COR-L47 (cell line): ENCODE measurements at regions not wholly inside any gene's neighbourhood (a gene's known extent, or its start where the extent isn't known, plus 50 kb on each side); places are given as distances from the start of the nearest gene placed in this dataset.

Experiments used
- DNase-seq: peaks from one replicate; lab custom pipeline; 2025; lab: John Stamatoyannopoulos, UW

DNA sequence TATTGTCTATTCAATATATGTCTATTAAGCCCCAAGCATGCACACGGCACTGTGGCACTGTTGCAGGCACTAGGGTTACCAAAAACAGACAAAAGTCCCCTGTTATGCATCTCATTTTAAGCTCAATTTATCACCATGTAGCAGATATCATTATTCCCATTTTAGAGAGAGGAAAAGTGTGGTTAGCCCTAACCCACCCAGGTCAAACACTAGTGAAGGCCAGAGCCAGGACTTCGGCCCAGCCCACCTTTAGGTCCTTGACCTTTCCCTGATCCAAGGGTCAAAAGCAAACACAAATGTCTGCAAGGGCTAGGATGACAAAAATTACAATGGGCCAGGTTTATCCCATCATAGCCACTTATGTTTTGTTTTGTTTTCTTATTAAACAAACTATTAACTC is 130.3 kb upstream of the NUDT7 start:
- DNase-seq: no peak

- DNase-seq: no peak
These were observed 128.3 kb upstream of the NUDT7 start for GRCh38 chr16:77594057-77594456.

DNA sequence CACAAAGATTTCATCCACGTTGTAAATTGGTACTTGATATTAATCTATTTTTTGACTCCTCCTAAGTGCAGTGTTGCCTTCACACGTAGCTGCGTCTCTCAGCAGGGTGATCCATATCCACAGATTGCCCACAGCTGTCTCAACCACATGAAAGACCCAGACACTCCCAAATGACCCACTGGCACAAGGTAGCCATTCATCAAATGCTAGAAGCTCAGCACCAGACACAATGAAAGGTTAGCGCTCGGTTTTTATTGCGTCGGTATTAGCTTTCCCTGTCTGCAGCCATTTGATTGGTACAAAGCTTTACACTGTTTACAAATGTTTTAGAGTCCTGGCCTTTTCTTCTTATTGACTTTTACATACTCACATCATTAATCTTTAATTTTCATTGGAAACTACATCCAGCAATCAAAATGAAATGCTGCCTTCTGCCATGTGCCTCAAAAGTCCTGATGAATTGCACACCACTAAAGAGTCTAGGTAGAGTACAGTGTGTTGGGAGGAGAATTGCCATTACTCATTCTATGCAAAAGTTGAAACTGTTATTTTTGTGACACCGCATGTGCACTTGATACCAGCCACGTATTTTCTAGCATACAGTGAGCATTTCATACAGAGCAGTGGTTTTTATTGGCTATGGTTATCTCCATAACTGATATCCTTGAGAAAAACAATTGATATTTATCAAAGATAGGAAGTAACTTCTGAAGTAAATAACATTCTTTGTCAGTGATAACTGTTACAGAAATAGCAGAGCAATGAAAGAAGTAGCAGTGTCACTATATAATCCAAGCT is 127.3 kb upstream of the NUDT7 start:
- DNase-seq: no peak

GRCh38 chr16:77596261-77596660 is 126.1 kb upstream of the NUDT7 start:
- no peak for DNase-seq

GRCh38 chr16:77599793-77600415 is 122.4 kb upstream of the NUDT7 start:
- DNase-seq: peak; percentile 12

- no peak for DNase-seq
These were observed 121.8 kb upstream of the NUDT7 start for GRCh38 chr16:77600555-77600954.

DNA sequence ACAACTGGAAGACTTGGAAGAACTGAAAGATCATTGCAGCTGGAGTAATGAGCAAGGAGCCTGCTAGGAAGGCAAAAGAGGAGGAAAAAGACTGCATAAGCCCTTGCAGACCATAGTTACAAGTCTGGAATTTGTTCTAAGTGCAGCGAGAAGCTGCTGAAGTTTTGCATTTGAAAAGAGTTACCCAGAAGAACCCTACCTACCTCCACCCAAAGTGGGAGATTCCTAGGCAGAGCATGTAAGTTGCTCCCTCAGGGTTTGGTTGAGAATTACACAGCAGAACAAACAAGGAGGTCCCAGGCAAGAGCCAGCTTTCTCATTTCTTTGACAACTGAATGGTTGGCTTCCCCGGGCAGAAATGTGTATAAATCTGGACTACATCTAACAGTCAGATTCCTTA is 118.7 kb upstream of the NUDT7 start:
- no peak for DNase-seq

DNA sequence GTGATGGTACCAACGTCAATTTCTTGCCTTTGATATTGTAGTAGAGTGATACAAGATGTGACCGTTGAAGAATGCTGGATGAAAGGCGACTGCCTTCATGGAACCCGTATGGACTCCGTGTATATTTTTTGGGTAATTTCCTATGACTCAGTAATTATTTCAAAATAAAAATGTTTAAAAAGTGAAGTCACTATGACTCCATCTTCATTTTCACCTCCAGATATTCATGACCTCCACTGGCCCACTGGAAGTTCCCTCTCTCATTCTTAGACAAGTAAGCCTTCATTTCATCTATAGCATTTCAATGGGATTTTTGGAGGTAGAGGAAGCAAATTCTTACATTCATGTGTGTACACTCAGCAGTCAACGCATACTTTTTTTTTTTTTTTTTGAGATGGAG is 111.8 kb upstream of the NUDT7 start:
- no peak for DNase-seq

DNA sequence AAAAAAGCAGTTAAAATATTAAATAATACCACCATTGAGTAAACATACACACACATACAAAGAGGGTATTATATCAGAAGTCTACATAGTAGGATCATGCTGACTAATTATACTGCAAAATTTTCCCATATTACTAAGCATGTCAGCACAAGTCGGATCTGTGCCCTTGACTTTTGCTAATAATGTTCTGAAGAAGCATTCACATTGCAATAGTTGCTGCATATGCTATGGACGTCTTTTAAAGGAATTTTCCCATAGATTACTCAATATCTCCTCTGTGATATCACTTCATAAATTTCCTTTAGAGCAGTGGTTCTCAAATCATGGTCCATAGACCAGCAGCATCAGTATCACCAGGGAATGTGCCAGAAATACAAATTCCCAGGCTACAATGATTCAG is 110.9 kb upstream of the NUDT7 start:
- no peak for DNase-seq

DNA sequence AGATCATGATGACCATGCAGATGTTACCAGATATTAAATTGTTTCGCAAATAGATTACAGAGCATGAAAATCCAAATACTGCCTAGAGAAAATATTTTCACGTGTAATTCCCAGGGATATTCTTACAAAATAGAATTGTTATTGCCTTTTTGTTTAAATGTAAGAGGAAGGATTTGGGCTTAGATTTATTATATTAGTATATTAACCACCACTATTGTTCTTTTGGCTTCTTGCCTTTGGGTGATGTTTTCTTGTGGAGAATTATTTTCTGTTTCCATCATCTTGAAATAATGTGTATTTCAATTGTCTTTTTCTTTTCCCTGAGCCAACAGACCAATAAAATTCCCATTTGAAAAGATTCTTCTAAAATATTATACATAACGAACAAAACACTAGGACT is 109.7 kb upstream of the NUDT7 start:
- no peak for DNase-seq

- no peak for DNase-seq
These were observed 109.2 kb upstream of the NUDT7 start for GRCh38 chr16:77613095-77613494.

GRCh38 chr16:77617553-77617952 is 104.8 kb upstream of the NUDT7 start:
- no peak for DNase-seq

DNA sequence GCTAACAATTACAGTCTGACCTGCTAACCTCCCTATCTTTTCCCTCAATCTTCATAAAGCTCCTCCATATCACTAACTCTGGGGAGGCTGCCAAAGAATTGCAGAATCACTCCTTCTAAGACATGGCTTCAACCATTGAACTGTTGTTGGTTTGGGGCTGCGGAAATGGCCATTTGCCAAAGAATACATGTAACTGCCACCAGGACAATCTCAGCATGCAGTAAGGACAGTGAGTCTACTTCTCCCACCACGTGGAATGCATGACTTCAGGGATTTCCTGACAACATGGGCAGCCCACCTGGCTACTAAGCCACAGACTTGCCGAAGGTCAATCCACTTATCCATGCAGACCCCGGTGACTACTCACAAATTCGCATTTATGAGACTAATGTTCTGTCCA is 104.3 kb upstream of the NUDT7 start:
- no peak for DNase-seq

GRCh38 chr16:77618951-77619350 is 103.4 kb upstream of the NUDT7 start:
- no peak for DNase-seq

DNA sequence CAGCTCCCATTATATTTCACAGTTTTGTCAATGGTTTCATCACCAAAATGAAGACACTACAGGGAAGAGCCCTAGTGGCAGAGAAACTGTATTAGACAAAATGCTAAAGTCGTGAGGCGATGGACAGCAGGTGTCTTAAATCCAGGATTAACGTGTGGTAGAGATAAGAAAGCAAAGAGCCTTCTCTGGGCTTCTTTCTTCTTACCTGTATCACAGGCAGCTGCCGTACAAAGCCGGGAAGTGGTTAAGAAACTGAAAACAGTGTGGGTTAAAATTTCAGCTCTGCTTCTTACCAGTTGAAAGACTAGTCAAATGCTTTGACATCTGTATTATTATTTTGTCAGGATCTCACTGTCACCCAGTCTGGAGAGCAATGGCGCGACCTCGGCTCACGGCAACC is 98.2 kb upstream of the NUDT7 start:
- DNase-seq: no peak

DNA sequence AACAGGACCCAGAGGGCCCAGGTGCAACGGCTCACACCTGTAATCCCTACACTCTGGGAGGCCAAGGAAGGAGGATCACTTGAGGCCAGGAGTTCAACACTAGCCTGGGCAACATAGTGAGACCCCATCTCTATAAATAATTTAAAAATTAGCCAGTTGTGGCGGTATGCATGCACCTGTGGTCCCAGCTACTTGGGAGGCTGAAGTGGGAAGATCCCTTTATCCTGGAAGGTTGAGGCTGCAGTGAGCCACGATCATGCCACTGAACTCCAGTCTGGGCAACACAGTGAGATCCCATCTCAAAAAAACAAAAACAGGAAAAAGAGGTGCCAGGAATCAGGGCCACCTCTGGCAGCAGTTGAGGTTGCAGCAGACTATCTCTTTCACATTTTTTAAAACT is 85.7 kb upstream of the NUDT7 start:
- no peak for DNase-seq

DNA sequence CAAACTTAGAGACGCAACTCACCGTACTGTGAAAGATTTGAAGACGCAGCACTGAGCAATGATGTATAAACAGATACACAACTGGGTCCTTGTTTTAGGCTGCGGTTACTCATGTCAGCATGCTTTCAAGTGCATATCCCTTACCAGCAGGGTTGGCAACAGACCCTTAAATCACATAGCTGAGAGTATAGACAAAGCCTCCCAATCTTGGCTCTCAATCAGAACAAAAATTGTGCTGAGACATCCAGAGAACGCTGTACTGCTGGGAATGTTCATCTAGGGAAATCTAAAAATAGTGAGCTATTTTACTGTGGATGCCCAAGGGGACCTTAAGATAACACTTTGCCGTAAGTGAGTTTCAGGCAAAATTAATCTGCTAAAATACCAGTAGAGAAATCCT is 84.4 kb upstream of the NUDT7 start:
- no peak for DNase-seq

DNA sequence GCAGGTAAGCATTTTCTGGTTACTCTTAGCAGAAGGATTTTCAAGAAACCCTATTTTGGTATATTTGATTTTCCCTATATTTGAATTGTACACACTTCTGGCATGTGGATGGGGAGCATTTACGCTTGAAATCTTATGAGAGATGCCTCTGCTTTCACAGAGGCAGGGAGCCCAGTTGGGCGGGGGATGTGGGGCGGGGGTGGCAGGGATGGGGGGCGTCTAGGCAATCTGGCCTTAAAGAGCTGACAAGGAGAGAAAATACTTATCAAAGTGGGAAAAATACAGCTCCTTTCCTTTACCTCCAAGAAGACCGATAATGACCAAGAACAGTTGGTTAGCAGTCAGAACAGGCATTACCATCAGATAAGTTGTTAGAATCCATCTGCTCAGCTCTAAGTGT is 79.1 kb upstream of the NUDT7 start:
- no peak for DNase-seq

GRCh38 chr16:77645764-77646163 is 76.5 kb upstream of the NUDT7 start:
- no peak for DNase-seq

DNA sequence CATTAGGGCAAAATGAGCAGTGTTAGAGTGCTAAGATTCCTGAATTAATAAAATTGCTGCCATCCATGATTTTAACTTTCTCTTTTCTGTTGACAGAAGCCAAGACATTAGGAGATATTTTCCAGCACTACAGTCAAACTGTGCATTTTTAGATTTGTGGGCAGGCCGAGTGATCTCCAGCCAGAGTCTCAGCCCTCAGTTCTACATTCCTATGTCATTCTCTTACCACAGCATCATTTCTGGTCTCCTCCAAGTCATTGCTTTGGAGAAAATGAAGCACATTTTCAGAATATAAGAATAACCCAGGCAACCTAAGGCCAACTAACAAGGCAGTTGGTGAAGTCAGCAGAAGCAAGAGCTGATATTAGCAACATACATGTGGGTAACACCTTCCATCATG is 74.6 kb upstream of the NUDT7 start:
- DNase-seq: no peak

GRCh38 chr16:77650761-77651160 is 71.6 kb upstream of the NUDT7 start:
- no peak for DNase-seq

DNA sequence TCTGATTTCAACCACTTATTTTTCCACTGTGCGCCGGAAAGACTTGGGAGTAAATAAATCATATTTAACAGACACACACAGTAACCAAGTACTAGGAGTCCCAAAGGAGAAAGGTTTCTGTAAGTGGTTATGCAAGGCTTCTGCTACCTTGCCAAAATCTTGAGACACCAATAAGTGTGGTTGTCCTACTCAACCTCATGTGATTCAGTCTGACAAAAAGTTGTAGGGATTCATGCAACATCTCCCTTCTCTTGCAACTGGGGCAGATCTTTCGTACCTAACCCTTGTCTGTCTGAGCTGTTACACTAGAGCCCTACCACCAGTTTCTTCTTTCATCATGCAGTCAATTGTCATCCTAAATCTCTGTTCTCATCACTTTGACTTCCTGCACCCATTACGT is 69.9 kb upstream of the NUDT7 start:
- no peak for DNase-seq

DNA sequence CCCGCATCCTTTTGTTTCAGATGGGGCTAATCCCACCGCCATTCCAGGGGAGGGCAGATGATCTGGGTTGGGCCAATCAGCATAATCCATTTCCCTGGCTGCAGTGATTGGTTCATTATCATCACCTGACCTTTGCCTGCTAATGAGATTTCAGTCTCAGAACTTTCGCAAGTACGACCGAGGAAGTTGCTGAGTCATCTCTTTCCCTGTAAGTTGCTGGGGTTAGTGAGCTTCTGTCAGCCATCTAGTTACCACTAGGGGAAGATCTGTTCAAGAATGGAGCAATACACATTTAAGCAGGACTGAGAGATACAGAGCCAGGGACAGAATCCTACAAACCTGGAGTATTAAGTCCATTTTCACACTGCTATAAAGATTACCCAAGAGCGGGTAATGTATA is 65.3 kb upstream of the NUDT7 start:
- DNase-seq: no peak

DNA sequence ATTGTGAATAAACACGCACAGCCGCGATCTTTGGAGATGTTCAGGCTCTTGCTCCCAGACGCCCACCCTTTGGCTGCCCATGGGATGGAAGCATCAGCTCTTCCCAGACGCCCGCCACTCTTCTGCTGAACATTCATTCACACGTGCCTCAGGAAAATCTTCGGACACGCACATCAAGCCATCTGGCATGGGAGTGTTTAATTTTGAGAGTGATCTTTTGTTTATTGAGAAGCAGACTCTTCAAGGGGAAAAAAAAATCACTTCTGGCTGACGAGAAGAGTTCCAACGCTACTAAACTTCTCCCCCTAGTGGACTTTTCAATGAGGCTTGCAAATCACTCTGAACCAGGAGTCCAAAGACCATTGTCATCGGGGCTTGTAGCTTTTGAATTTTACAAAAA is 62.0 kb upstream of the NUDT7 start:
- peak; percentile 47 for DNase-seq
